ENCODE measurements at regions not wholly inside any gene's neighbourhood (a gene's known extent, or its start where the extent isn't known, plus 50 kb on each side); places are given as distances from the start of the nearest gene placed in this dataset.

- TF ChIP-seq ZNF431 (CRISPR knock-in tag; IDR thresholded peaks at IDR 0.05) (no peak), CREM (IDR thresholded peaks at IDR 0.05; ENCODE audit: low read depth) (no peak), ZBTB1 (CRISPR knock-in tag; IDR thresholded peaks at IDR 0.05; ENCODE audit: borderline replicate concordance, low read depth) (no peak), TCF7L2 (IDR thresholded peaks at IDR 0.05; ENCODE audit: low read depth, low read length) (no peak), ETS1 (conservative IDR thresholded peaks at IDR 0.05; ENCODE audit: control insufficient read depth, low read depth, low read length) (no peak), BHLHE40 (IDR thresholded peaks at IDR 0.05; ENCODE audit: low read length) (no peak), GATAD2A (IDR thresholded peaks at IDR 0.05) (no peak), CREB1 (IDR thresholded peaks at IDR 0.05) (no peak), CREB1 (CRISPR knock-in tag; IDR thresholded peaks at IDR 0.05) (no peak), HCFC1 (IDR thresholded peaks at IDR 0.05; ENCODE audit: low read depth, low read length) (no peak), RREB1 (CRISPR knock-in tag; IDR thresholded peaks at IDR 0.05) (no peak), CTCF (IDR thresholded peaks at IDR 0.05 in 2 of 3, conservative IDR thresholded peaks at IDR 0.05 in 1 of 3; ENCODE audit: insufficient read depth in 2 of 3, low read depth in 1 of 3, low read length in 3 of 3) (no peak), CBX3 (IDR thresholded peaks at IDR 0.05; ENCODE audit: borderline replicate concordance in 1 of 2, low read length in 2 of 2) (no peak), STAT6 (CRISPR knock-in tag; IDR thresholded peaks at IDR 0.05) (no peak)
Measured at GRCh38 chr13:108460746-108461145, 168.7 kb upstream of the MYO16 start.

Measured in K562 (cell line).